ENCODE measurements at regions not wholly inside any gene's neighbourhood (a gene's known extent, or its start where the extent isn't known, plus 50 kb on each side); places are given as distances from the start of the nearest gene placed in this dataset. TPM values are rescaled to one million over a fixed set of nuclear protein-coding genes. Genes with fewer than 3 reads are reported as not detected.
A peak's percentile ranks its signal among the peaks of the same experiment; 100 is the strongest.
"Not testable (repeated sequence)": the region's sequence is repeated elsewhere in the genome, so short reads cannot be mapped to it uniquely, and the experiment has no call there.

GRCh38 chr20:53645582-53645897 lies 51.9 kb upstream of the ZNF217 start:
- Histone ChIP-seq H2BK120ac (ENCODE audit: low read depth, low read length) (no peak overlapping the region), H3K14ac (ENCODE audit: low read length in 2 of 2) (no peak overlapping the region), H4K91ac (ENCODE audit: low read length) (no peak overlapping the region), H2BK5ac (ENCODE audit: low read depth, low read length, poor library complexity, severe bottlenecking) (no peak overlapping the region), H4K8ac (ENCODE audit: low read length) (no peak overlapping the region), H3K36me3 (ENCODE audit: control insufficient read depth in 1 of 2, insufficient read depth in 2 of 2, low read depth in 1 of 2, low read length in 2 of 2) (no peaks in the 10 kb centered on the region), H3K4me2 (ENCODE audit: low read length, poor library complexity, severe bottlenecking) (no peak overlapping the region), H3K23ac (ENCODE audit: low read length in 2 of 2) (no peak overlapping the region), H3K4me3 (ENCODE audit: insufficient read depth in 1 of 2, low read depth in 1 of 2, low read length in 2 of 2) (no peak overlapping the region), H3K4me1 (ENCODE audit: control insufficient read depth, insufficient read depth, low read depth, low read length) (peaks cover 3% of the 10 kb centered on the region), H2AK5ac (ENCODE audit: low read length, severe bottlenecking) (no peak overlapping the region), H3K18ac (ENCODE audit: low read depth in 1 of 2, low read length in 2 of 2) (no peak overlapping the region), H3K27me3 (ENCODE audit: control insufficient read depth in 1 of 2, insufficient read depth in 1 of 2, low read length in 2 of 2) (no peaks in the 10 kb centered on the region), H3K9me3 (ENCODE audit: control insufficient read depth, low read length) (no peaks in the 10 kb centered on the region), H3K9ac (ENCODE audit: low read length) (no peak overlapping the region), H3K27ac (ENCODE audit: low read length, poor library complexity, severe bottlenecking) (no peak overlapping the region), H2AFZ (ENCODE audit: low read depth, low read length) (no peak overlapping the region), H2BK15ac (ENCODE audit: low read depth, poor library complexity, severe bottlenecking) (no peak overlapping the region), H3K79me1 (replicated peaks; ENCODE audit: low read length, poor library complexity, severe bottlenecking) (no peaks in the 10 kb centered on the region), H3K4ac (ENCODE audit: low read depth in 1 of 2, low read length in 2 of 2) (no peak overlapping the region), H2BK12ac (ENCODE audit: low read length in 2 of 2) (no peak overlapping the region)
- no CpG with 5 or more reads among the region's 2 CpGs for WGBS
- DNase-seq: no peak

- H2BK12ac ChIP-seq (ENCODE audit: low read length in 2 of 2); H2AK5ac ChIP-seq (ENCODE audit: low read length, severe bottlenecking); H3K4me2 ChIP-seq (ENCODE audit: low read length, poor library complexity, severe bottlenecking); H3K27me3 ChIP-seq (ENCODE audit: control insufficient read depth in 1 of 2, insufficient read depth in 1 of 2, low read length in 2 of 2); H3K27ac ChIP-seq (ENCODE audit: low read length, poor library complexity, severe bottlenecking); H3K36me3 ChIP-seq (ENCODE audit: control insufficient read depth in 1 of 2, insufficient read depth in 2 of 2, low read depth in 1 of 2, low read length in 2 of 2); H3K9ac ChIP-seq (ENCODE audit: low read length); H3K4ac ChIP-seq (ENCODE audit: low read depth in 1 of 2, low read length in 2 of 2); DNase-seq; H3K9me3 ChIP-seq (ENCODE audit: control insufficient read depth, low read length); H2AFZ ChIP-seq (ENCODE audit: low read depth, low read length); H2BK120ac ChIP-seq (ENCODE audit: low read depth, low read length); H3K4me3 ChIP-seq (ENCODE audit: insufficient read depth in 1 of 2, low read depth in 1 of 2, low read length in 2 of 2); H3K14ac ChIP-seq (ENCODE audit: low read length in 2 of 2); H3K79me1 ChIP-seq (replicated peaks; ENCODE audit: low read length, poor library complexity, severe bottlenecking); H3K4me1 ChIP-seq (ENCODE audit: control insufficient read depth, insufficient read depth, low read depth, low read length); H2BK5ac ChIP-seq (ENCODE audit: low read depth, low read length, poor library complexity, severe bottlenecking); H3K23ac ChIP-seq (ENCODE audit: low read length in 2 of 2); H4K8ac ChIP-seq (ENCODE audit: low read length); H4K91ac ChIP-seq (ENCODE audit: low read length); H3K18ac ChIP-seq (ENCODE audit: low read depth in 1 of 2, low read length in 2 of 2): not testable (repeated sequence)
- 96% methylated on average over 6 of the region's 8 CpGs for WGBS
- H2BK15ac ChIP-seq (ENCODE audit: low read depth, poor library complexity, severe bottlenecking): peak overlapping the region; percentile 74
Measured at GRCh38 chr20:53644108-53644507, 50.5 kb upstream of the ZNF217 start.

Small RNA genes lying in the stretch of these regions (small RNA-seq; reads per million reads assigned to genes)
- gene RNU7-14P (ENCODE audit: low read depth): not detected
